AG04449 (cell line): ENCODE measurements at regions not wholly inside any gene's neighbourhood (a gene's known extent, or its start where the extent isn't known, plus 50 kb on each side); places are given as distances from the start of the nearest gene placed in this dataset.

Experiments
- CTCF ChIA-PET: fragments of 350-600 bp; formaldehyde crosslinking; extraction: SDS; loops from one replicate; lab custom pipeline; 2021; ENCODE audit warnings: antibody characterized with exemption; lab: Yijun Ruan, JAX
- POLR2A ChIA-PET: fragments of 400-600, 350-600 bp; formaldehyde crosslinking; extraction: SDS; loops from one replicate; lab custom pipeline; 2020; ENCODE audit warnings: antibody characterized with exemption, inconsistent platforms; lab: Yijun Ruan, JAX
- DNase-seq: peaks from one replicate; pipeline ENCODE4 v3.0.0-alpha.2; 2010; ENCODE audit warnings: low read depth, low spot score
- H3K4me3 ChIP-seq: 2 replicates; pipeline ENCODE4 v1.5.1; 2011; ENCODE audit warnings: low read depth, mild to moderate bottlenecking, control low read depth, low read length
- TF ChIP-seq, protein P1 (sequence below): IDR thresholded peaks from one replicate; pipeline ENCODE4 v1.5.1; 2011; ENCODE audit warnings: mild to moderate bottlenecking, moderate library complexity, low read length, control low read depth, inconsistent platforms; ENCODE audit not compliant: insufficient read depth; ENCODE audit errors: missing control alignments

- H3K4me3 ChIP-seq = no peak overlapping the region
- TF ChIP-seq, protein P1, sequence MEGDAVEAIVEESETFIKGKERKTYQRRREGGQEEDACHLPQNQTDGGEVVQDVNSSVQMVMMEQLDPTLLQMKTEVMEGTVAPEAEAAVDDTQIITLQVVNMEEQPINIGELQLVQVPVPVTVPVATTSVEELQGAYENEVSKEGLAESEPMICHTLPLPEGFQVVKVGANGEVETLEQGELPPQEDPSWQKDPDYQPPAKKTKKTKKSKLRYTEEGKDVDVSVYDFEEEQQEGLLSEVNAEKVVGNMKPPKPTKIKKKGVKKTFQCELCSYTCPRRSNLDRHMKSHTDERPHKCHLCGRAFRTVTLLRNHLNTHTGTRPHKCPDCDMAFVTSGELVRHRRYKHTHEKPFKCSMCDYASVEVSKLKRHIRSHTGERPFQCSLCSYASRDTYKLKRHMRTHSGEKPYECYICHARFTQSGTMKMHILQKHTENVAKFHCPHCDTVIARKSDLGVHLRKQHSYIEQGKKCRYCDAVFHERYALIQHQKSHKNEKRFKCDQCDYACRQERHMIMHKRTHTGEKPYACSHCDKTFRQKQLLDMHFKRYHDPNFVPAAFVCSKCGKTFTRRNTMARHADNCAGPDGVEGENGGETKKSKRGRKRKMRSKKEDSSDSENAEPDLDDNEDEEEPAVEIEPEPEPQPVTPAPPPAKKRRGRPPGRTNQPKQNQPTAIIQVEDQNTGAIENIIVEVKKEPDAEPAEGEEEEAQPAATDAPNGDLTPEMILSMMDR = no peak
- DNase-seq = no peak
- POLR2A ChIA-PET = no interaction called here
- CTCF ChIA-PET = no interaction called here
Measured at GRCh38 chr6:170098428-170099170, 192.3 kb downstream of the DLL1 start.

DNA sequence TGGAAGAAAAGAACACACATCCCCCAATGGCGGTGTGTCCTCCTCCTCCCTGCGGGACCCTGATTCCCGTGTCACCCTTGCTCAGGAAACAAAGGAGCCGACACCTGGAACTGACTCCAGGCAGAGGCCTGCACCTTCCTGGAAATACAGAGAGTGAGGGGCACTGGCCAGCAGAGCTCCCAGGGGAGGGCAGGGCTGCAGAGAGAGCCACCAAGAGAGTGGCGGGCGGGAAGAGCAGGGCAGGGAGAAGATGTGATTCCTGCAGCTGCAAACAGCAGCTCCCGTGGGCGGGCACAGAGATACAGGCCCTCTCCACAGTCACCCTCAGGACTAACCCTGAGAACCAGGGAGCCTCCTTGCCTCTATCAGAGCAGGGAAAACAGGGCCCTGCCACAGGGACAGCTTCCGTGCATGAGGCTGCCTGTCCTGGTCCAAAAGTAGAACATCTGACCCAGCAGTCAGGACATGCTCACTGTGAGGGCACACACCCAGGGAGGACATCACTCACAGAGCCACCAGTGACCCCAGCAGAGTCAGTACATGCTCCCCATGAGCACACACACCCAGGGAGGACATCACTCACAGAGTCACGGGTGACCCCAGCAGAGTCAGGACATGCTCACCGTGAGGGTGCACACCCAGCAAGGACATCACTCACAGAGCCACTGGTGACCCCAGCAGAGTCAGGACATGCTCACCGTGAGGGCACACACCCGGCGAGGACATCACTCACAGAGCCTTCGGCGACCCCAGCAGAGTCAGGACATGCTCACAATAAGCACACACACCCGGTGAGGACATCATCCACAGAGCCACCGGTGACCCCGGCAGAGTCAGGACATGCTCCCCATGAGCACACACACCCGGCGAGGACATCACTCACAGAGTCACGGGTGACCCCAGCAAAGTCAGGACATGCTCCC is 193.1 kb downstream of the DLL1 start:
- CTCF ChIA-PET = no interaction called here

DNA sequence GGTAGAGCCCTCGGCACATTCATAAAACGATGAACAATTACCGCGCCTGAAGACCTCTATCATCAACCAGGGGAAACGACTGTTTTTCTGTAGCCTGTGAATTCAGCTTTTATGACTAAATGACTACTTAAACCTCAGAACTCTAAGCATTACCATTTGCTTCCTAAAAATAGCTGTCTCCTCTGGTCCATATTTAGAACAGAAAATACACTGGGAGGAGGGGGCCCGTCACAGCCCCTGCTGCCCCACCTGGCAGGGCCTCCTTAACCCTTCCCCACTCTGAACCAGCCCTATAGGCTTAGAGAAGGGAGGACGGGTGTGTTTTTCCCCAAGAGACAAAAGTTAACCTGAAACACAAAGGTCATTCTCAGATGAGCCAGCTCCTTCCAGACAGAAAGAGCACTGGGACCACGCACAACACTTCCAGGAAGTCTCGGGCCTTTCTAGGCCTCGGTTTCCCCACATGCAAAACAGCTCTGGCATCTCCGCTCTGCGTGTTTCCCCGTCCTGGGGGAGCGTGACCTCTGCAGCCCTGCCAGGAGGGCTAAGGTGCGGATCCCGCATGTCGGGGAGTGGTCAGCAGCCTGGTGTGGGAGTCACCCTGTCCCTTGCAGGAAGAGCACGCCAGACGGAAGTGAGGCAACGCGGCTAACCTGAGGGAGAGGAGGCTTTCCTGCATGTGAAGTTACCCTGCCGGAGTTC is 193.9 kb downstream of the DLL1 start:
- CTCF ChIA-PET = no interaction called here
- H3K4me3 ChIP-seq = no peak overlapping the region
- TF ChIP-seq, protein P1 = no peak
- POLR2A ChIA-PET = no interaction called here
- no peak for DNase-seq

More for the DNA sequence above, 193.1 kb downstream of the DLL1 start:
- POLR2A ChIA-PET = no interaction called here
- no peak overlapping the region for H3K4me3 ChIP-seq
- no peak for DNase-seq
- TF ChIP-seq, protein P1 = no peak

DNA sequence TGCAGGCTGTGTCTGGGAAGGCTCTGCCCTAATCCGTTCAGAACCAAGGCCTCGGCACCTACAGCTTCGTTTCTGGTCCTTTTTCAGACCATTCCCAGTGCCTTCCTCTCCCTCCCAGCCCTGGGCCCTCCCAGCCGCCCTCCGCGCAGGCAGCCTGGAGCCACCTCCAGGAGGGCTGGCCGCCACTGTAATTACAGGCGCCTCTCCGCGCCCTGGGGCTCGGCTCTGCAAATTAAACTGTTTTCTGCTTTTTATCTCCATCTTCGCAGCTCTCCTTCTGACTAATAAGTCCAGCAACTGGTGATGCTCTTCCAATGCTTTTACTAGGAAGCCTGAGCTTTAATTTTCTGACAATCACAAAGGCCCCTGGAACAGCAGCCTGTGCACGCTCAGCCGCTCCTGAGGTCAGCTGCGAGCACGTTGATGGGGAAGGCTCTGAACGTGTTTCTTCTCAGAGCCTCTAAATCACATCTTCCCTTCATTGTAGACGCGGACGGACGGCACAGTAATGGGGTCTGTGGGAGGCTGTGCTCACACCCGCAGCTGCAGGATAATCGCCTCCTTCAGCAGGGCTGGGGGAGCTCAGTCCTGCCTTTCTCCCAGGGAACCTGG is 194.6 kb downstream of the DLL1 start:
- TF ChIP-seq, protein P1 = no peak
- ChIA-PET POLR2A (no interaction called here), CTCF (no interaction called here)
- no peak overlapping the region for H3K4me3 ChIP-seq
- DNase-seq = no peak

GRCh38 chr6:170095273-170095981 is 195.5 kb downstream of the DLL1 start:
- H3K4me3 ChIP-seq = no peak overlapping the region
- TF ChIP-seq, protein P1 = no peak
- POLR2A ChIA-PET = no interaction called here
- CTCF ChIA-PET = no interaction called here
- DNase-seq = no peak
